ENCODE measurements at regions not wholly inside any gene's neighbourhood (a gene's known extent, or its start where the extent isn't known, plus 50 kb on each side); places are given as distances from the start of the nearest gene placed in this dataset.
"Not testable (repeated sequence)": the region's sequence is repeated elsewhere in the genome, so short reads cannot be mapped to it uniquely, and the experiment has no call there.

GRCh38 chr2:236910781-236911495 lies 174.8 kb upstream of the COPS8 start:
- DNase-seq = no peak

- DNase-seq = no peak
Measured at GRCh38 chr2:236912326-236913120, 173.2 kb upstream of the COPS8 start.

- DNase-seq = no peak
Measured at GRCh38 chr2:236915186-236915585, 170.5 kb upstream of the COPS8 start.

GRCh38 chr2:236915726-236916125 lies 170.0 kb upstream of the COPS8 start:
- no peak for DNase-seq

- no peak for DNase-seq
Measured at GRCh38 chr2:236916181-236916580, 169.5 kb upstream of the COPS8 start.

GRCh38 chr2:236916651-236917050 lies 169.0 kb upstream of the COPS8 start:
- DNase-seq = no peak

GRCh38 chr2:236917164-236917563 lies 168.5 kb upstream of the COPS8 start:
- DNase-seq = no peak

- DNase-seq = no peak
Measured at GRCh38 chr2:236918545-236918944, 167.1 kb upstream of the COPS8 start.

GRCh38 chr2:236919209-236919608 lies 166.5 kb upstream of the COPS8 start:
- no peak for DNase-seq

- not testable (repeated sequence) for DNase-seq
Measured at GRCh38 chr2:236919801-236920379, 165.8 kb upstream of the COPS8 start.

- no peak for DNase-seq
Measured at GRCh38 chr2:236922061-236922460, 163.6 kb upstream of the COPS8 start.

GRCh38 chr2:236928380-236929037 lies 157.2 kb upstream of the COPS8 start:
- DNase-seq = no peak

GRCh38 chr2:236932831-236933361 lies 152.8 kb upstream of the COPS8 start:
- no peak for DNase-seq

GRCh38 chr2:236934166-236934565 lies 151.5 kb upstream of the COPS8 start:
- DNase-seq = no peak

- no peak for DNase-seq
Measured at GRCh38 chr2:236934656-236935055, 151.0 kb upstream of the COPS8 start.

GRCh38 chr2:236935083-236935482 lies 150.6 kb upstream of the COPS8 start:
- DNase-seq = no peak

- no peak for DNase-seq
Measured at GRCh38 chr2:236935631-236936445, 149.9 kb upstream of the COPS8 start.

- no peak for DNase-seq
Measured at GRCh38 chr2:236936446-236936940, 149.2 kb upstream of the COPS8 start.

GRCh38 chr2:236938126-236938525 lies 147.6 kb upstream of the COPS8 start:
- DNase-seq = no peak

GRCh38 chr2:236939271-236939670 lies 146.4 kb upstream of the COPS8 start:
- no peak for DNase-seq

GRCh38 chr2:236939721-236940231 lies 145.9 kb upstream of the COPS8 start:
- no peak for DNase-seq

- DNase-seq = no peak
Measured at GRCh38 chr2:236940497-236940896, 145.2 kb upstream of the COPS8 start.

Measured in CD4-positive, alpha-beta T cell treated with Interleukin-17A for 4 hours (primary cell).